Neutrophil (primary cell): ENCODE measurements at regions not wholly inside any gene's neighbourhood (a gene's known extent, or its start where the extent isn't known, plus 50 kb on each side); places are given as distances from the start of the nearest gene placed in this dataset.

Experiments
- H3K27ac ChIP-seq: fragments of 200-600 bp; sonication (generic); 2 replicates; pipeline ENCODE4 v1.5.1; 2016; ENCODE audit warnings: mild to moderate bottlenecking, moderate library complexity
- H3K27me3 ChIP-seq: fragments of 200-600 bp; sonication (generic); 2 replicates; pipeline ENCODE4 v1.6.0; 2016; ENCODE audit warnings: mild to moderate bottlenecking
- H3K36me3 ChIP-seq: fragments of 200-600 bp; sonication (generic); 2 replicates; pipeline ENCODE4 v1.5.1; 2017
- H3K4me1 ChIP-seq, 2 experiments: fragments of 200-600 bp in 1 of 2; sonication (generic) in 1 of 2; 1 replicate in 1 of 2; 2 replicates in 1 of 2; pipeline versions ENCODE4 v1.5.1 to v1.6.1; 2013 to 2016; ENCODE audit warnings: low read depth in 1 of 2, low read length in 1 of 2, mild to moderate bottlenecking in 1 of 2, moderate library complexity in 1 of 2; ENCODE audit not compliant: control insufficient read depth in 1 of 2, insufficient read depth in 1 of 2
- H3K4me3 ChIP-seq, 2 experiments: fragments of 200-600 bp in 1 of 2; sonication (generic) in 1 of 2; 1 replicate in 1 of 2; 2 replicates in 1 of 2; pipeline ENCODE4 v1.5.1; 2013 to 2016; ENCODE audit warnings: low read depth in 1 of 2, low read length in 1 of 2, mild to moderate bottlenecking in 1 of 2, moderate library complexity in 1 of 2
- H3K9me3 ChIP-seq: fragments of 200-600 bp; sonication (generic); 2 replicates; pipeline ENCODE4 v1.5.1; 2016
- CTCF ChIP-seq: fragments of 200-600 bp; sonication (generic); IDR thresholded peaks from 2 replicates; pipeline ENCODE4 v1.5.1; 2016; ENCODE audit warnings: antibody characterized with exemption

GRCh38 chr9:75616052-75616451 is 274.4 kb upstream of the PCSK5 start:
- no peak overlapping the region for H3K4me3 ChIP-seq
- H3K9me3 ChIP-seq, result no peaks in the 10 kb centered on the region
- no peaks in the 10 kb centered on the region for H3K4me1 ChIP-seq
- TF ChIP-seq CTCF, result no peak
- no peaks in the 10 kb centered on the region for H3K36me3 ChIP-seq
- peaks cover 15% of the 10 kb centered on the region for H3K27me3 ChIP-seq
- H3K27ac ChIP-seq, result no peak overlapping the region

GRCh38 chr9:75616841-75617566 is 273.5 kb upstream of the PCSK5 start:
- Histone ChIP-seq H3K4me1 (no peaks in the 10 kb centered on the region), H3K9me3 (no peaks in the 10 kb centered on the region), H3K36me3 (no peaks in the 10 kb centered on the region), H3K27ac (no peak overlapping the region), H3K27me3 (peaks cover 15% of the 10 kb centered on the region), H3K4me3 (no peak overlapping the region)
- TF ChIP-seq CTCF, result no peak

- Histone ChIP-seq H3K27me3 (peaks cover 3% of the 10 kb centered on the region), H3K4me3 (no peak overlapping the region), H3K27ac (no peak overlapping the region), H3K9me3 (no peaks in the 10 kb centered on the region), H3K36me3 (no peaks in the 10 kb centered on the region), H3K4me1 (peaks cover 37 to 40% of the 10 kb centered on the region in 2 experiments)
- TF ChIP-seq CTCF, result no peak
These were observed 267.0 kb upstream of the PCSK5 start for GRCh38 chr9:75623462-75623861.

DNA sequence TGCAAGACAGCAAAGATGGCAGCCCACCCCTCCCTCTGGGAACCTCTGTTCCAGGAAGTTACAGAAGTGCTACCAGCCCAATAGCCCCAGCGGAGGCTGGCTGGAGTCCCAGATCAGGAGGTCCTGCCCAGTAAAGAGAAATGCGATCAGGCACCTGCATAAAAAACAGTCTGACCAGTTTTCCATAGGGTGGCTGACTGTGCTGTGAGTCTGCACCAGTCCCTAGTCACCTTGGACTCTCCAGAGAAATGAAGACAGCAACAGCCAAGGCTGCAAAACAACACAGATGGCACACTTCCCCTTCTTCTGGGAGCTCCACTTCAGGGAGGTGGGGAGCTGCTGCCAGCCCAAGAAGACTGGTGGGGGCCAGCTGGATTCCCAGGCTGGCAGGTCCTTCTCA is 265.5 kb upstream of the PCSK5 start:
- TF ChIP-seq CTCF, result no peak
- no peaks in the 10 kb centered on the region for H3K36me3 ChIP-seq

DNA sequence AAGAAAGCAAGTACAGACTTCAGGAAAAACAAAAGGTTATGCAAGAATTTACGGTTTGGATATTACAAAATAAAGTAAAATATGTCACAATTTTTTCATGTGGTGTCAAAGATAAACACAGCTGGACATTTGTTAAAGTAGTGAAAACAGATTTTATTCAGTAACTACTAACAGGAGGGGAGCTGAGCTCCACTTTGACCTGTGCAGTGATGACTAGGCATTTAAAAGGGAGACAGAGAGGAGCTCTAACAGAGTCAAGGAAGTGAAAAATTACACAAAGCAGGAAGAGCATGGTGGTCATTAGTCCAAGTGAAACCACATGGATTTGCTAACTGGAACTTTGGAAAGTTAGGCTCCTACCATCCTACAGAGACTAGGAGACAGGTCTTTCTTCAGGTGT is 263.6 kb upstream of the PCSK5 start:
- no peaks in the 10 kb centered on the region for H3K9me3 ChIP-seq
- H3K27ac ChIP-seq, result peak overlapping the region; percentile 77
- no peaks in the 10 kb centered on the region for H3K36me3 ChIP-seq
- no peak for TF ChIP-seq CTCF
- H3K4me3 ChIP-seq, result peak overlapping the region; percentile 2 to 6
- no peaks in the 10 kb centered on the region for H3K27me3 ChIP-seq
- peaks cover 37 to 42% of the 10 kb centered on the region in 2 experiments for H3K4me1 ChIP-seq

More for the DNA sequence above, 265.5 kb upstream of the PCSK5 start:
- Histone ChIP-seq H3K4me3 (no peak overlapping the region), H3K9me3 (no peaks in the 10 kb centered on the region), H3K27me3 (no peaks in the 10 kb centered on the region), H3K27ac (peak overlapping the region; percentile 77), H3K4me1 (peaks cover 37 to 42% of the 10 kb centered on the region in 2 experiments)
